T-helper 2 cell (primary cell): ENCODE measurements at regions not wholly inside any gene's neighbourhood (a gene's known extent, or its start where the extent isn't known, plus 50 kb on each side); places are given as distances from the start of the nearest gene placed in this dataset.

Experiments used
- DNase-seq, 5 experiments: peaks; one replicate each; pipeline versions ENCODE4 v3.0.0 to v3.0.0-alpha.2; 2012 to 2022

DNA sequence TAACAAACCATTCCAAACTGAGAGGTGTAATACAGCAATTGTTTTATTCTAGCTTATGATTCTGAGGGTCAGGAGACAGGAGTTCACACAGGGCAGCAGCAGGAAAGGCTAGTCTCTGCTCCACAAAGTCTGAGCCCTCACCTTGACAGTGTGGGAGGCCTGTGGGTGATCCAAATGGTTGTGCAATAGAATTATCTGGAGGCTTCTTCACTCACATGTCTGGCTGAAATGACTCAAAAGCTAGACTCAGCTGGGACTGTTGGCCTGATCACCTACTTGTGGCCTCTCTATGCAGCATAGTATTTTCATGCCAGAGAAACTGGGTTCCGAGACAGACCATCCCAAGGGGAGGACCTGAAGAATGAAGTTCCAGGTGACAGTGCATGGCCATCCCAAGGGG, 233.9 kb upstream of the UBE2E2 start:
- DNase-seq = no peak

- no peak for DNase-seq
Observed at GRCh38 chr3:22971497-22971896, 231.6 kb upstream of the UBE2E2 start.

GRCh38 chr3:22977042-22977441, 226.1 kb upstream of the UBE2E2 start:
- DNase-seq = no peak

- DNase-seq = no peak
Observed at GRCh38 chr3:22977650-22978289, 225.4 kb upstream of the UBE2E2 start.

DNA sequence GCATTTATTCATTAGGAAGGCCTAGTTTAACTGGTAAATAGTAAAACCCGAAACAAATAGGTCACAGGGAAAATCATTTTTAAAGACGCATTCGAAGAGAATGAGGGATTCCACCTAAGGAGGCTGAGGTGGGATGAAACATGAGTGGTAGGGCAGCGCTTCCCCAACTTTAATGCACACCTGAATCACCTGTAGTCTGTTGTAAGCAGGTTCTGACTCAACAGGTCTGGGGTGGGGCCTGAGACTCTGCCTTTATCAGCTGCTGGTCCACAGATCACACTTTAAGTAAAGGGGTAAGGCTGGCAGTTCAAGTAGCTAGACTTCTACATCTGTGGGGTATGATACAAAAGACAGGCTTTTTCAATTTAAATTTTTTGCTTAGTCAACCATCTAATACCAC, 223.5 kb upstream of the UBE2E2 start:
- DNase-seq = no peak

GRCh38 chr3:22980346-22980745, 222.8 kb upstream of the UBE2E2 start:
- DNase-seq = no peak

- DNase-seq = no peak
Observed at GRCh38 chr3:22981166-22981565, 222.0 kb upstream of the UBE2E2 start.

DNA sequence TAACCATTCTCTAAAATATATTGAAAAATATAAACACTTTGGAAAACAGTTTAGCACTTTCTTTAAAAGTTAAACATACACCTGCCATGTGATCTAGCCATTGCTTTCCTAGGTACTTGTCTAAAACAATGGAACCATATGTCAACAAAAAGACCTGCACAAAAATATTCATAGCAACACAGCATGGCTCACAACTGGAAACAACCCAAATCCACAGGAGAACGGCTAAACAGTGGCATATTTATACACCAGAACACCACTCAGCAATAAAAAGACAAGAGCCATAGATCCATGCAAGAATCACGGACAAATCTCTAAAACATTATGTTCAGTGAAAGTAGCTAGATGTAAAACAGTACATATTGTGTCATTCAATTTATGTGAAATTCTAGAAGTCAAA, 221.3 kb upstream of the UBE2E2 start:
- DNase-seq = no peak

DNA sequence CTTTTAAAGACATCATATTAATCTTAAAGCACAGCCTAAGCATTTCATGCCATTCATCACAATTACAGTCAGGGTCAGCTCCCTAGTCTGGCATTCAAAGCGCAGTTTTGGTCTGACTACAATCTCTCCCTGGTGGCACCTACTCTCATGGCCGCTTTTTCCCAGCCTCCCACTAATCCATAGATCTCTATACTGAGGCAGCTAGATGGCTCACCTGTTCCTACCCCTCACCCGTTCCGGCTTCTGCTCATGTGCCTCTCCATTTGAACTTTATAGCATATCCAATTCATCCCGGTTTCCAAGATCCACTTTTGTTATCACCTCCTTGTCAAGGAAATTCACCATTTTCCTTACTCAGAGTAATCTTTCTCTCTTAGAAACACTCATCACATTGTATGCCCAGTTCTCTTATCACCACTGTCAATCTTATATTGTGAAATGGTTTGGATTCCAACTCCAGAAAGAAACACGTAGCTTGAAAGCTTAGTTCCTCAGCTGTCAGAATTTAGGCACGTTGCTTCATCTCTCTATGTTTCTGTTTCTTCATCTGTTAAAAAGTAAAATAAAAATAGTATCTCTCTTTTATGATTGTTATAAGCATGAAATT, 220.0 kb upstream of the UBE2E2 start:
- no peak for DNase-seq

GRCh38 chr3:22986958-22987357, 216.2 kb upstream of the UBE2E2 start:
- no peak for DNase-seq

DNA sequence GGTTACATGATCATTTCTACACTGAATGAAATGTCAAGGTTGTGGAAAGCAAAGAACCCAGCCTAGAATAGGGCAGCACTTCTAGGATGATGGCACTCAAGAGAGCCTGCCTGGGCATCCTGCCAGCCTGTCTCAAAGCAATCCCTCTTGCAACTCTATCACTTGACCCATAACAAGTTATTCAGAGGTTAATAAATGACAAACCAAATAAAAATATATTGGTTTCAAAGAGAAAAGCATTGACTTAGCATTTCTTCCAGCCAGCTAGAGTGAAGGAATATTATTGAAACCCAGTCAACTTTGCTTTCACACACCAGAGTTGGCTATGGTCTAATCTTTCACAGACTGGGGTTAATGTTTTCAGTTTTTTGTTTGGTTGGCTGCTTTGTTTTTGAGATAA, 214.6 kb upstream of the UBE2E2 start:
- no peak for DNase-seq

DNA sequence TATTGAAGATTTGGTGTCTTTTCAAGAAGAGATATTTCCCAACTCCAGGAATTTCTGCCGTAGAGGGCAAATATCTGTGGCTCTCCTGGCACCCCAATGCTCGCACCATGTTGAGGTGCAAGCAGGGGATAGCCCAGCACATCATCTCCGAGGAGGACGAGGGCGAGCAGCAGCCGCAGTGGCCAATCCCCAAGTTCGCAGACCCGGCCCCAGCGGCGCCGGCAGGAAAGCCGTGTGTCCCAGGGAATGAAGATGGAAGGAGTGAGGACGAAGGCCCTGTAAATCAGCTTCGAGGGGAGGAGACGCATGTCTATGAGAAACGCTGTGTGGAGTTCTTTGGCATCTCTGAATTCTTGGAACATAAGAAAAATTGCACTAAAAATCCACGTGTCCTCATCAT, 213.4 kb upstream of the UBE2E2 start:
- DNase-seq = no peak

- DNase-seq = no peak
Observed at GRCh38 chr3:22990291-22991200, 212.6 kb upstream of the UBE2E2 start.

DNA sequence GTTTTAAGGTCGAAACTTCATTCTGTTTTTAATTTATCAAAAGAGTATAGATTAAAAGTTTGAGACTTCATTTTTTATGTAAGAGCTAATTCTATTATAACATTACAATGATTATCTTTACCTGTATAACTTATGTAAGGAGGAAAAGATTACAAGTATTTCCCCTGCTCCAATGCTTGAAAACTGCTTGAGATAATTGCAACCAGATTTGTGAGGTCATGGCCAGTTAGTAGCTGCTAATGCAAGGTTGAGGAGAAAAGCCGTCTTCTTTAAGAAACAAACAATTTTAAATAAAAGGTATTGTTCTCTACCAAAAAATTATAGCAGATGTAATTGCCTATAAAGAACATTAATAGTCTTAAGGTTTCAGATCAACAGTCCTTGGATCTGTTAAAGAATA, 208.3 kb upstream of the UBE2E2 start:
- no peak for DNase-seq

DNA sequence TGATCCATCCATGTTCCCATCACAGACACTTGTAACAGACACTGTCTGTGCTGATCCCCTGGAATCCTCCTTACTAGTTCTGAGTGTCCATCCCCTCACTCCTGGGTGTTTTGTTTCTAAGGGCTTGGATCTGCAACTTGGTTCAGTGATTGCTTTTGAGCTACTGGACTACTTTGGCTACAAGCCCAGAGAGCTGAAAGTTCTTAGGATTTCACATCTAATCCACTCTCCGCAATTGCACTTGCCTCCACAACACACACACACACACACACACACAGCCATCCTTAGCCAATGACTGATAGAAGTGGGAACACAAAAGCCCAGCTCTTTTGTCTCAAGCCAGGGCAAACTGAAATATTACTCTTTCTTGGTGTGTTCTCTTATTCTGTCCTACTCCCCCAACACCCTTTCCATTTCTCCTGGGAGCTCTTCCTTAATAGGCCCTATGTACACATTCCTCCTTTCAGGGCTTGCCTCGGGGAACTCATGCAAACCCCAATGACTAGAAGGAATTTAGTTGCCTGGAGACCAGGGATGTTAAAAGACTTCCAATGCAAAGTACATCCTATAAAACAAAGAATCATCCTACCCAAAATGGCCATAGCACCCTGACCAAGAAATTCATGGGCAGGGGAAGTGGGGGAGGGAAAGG, 206.1 kb upstream of the UBE2E2 start:
- DNase-seq = no peak

GRCh38 chr3:23000371-23000770, 202.8 kb upstream of the UBE2E2 start:
- DNase-seq = no peak

- no peak for DNase-seq
Observed at GRCh38 chr3:23002151-23002550, 201.0 kb upstream of the UBE2E2 start.

DNA sequence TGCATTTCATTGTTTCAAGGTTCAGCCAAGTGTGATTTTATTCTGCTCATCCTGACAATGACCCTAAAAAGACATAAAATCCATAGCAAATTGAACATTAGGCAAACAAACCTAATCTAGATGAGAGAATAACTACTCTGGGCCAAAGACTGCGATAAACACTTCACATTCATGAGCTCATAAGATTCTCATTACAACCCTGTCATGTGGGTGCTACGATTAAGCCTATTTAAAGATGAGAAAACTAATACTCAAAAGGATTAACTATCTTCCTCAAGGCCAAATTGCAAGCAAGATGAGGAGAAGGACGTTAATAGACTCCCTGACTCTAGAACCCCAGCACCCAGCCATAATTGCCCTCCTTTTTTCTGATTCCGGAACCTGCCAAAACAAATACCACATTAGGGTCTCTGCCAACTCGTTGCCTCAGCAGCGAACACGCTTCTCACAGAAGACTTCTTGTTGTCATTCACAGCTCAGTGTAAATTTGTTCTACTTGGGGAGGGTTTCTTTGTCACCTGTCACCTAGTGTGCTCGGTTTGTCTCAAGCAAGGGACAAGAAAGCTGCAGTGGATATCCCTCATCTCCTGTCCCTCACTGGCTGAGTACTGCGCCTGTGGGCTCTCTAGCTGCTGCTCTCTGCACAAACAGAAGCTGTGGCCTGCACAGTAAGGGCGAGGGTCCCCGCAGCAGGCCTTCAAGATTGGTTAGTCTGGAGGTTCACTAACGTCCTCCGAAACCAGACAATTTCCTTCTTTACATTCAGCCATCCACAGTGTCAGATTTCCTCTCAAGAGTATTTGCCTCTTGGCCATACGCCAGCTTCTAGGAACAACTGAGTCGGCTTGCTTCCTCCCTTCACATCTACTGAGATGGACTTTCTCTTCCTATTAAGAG, 200.0 kb upstream of the UBE2E2 start:
- no peak for DNase-seq

GRCh38 chr3:23003733-23004046, 199.4 kb upstream of the UBE2E2 start:
- DNase-seq = no peak

DNA sequence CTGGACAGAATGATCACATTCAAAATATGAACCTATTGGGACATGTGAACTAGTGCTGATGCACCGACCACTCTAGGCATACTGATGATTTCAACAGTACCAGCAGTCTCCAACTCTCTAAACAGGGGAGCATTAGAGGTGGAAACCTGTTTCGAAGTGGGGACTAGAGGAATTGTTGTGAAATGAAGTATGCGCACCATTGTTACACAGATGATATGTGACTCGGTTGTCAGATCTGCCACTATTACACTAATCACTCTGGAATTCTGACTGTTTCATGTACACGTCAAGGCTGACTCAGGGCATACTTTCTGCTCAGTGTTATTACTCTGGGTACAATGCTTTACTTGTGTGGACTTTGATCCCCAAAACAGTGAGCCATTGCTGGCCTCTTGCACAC, 198.2 kb upstream of the UBE2E2 start:
- no peak for DNase-seq

GRCh38 chr3:23017801-23018200, 185.3 kb upstream of the UBE2E2 start:
- no peak for DNase-seq

DNA sequence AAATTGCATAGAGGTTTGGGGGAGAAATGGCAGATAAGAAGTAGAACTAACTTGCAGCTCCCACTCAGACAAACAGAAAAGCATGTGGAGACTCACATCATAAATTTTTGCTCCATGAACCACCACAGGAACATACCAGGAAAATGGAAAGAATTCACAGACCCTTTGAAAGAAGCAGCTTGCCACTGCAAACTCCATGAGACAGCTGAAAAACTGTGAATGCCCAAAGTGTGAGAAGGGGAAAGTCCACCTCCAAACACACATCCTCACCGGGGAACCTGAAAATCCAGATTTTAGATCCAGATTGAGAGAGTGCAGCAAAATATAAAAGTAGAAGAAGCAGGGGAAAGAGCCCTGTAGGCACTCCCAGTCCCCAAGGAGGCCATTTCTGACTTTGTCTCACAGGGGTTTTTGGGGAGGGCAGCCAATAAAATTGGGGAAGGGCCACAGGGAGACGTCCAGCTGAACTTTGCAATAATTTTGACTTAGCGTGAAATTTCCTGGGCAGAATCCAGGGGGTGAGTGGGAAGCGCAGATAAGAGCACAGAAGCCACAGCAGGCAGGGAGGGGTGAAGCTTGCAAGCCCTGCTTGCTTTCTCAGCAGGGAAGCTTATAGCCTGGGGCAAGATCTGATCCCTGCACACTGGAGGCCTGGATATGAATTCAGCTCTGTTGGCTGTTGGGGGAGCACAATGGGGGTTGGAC, 183.4 kb upstream of the UBE2E2 start:
- DNase-seq = no peak
